Calu3 (cell line): ENCODE measurements at regions not wholly inside any gene's neighbourhood (a gene's known extent, or its start where the extent isn't known, plus 50 kb on each side); places are given as distances from the start of the nearest gene placed in this dataset.
"Not testable (repeated sequence)": the region's sequence is repeated elsewhere in the genome, so short reads cannot be mapped to it uniquely, and the experiment has no call there.

Source experiments
- BruUV-seq: library from RNA; stranded (reverse); fragments of 400-500 nt; replicated peaks from 2 replicates; lab custom pipeline; 2021; lab: Mats Ljungman, UMichigan
- CTCF ChIA-PET: fragments of 300-600 bp; sonication (Branson Sonifier 250); formaldehyde crosslinking; loops from one replicate; lab custom pipeline; 2022; ENCODE audit warnings: antibody characterized with exemption; lab: Charles Lee
- DNase-seq: peaks from one replicate; pipeline ENCODE4 v3.0.0; 2022
- H3K27ac Mint-ChIP-seq: one replicate; pipeline ENCODE4 v1.8.0; 2022; ENCODE audit warnings: mixed read lengths; ENCODE audit not compliant: unreplicated experiment
- H3K27me3 Mint-ChIP-seq: one replicate; pipeline ENCODE4 v1.8.0; 2022; ENCODE audit warnings: mixed read lengths; ENCODE audit not compliant: unreplicated experiment
- H3K36me3 Mint-ChIP-seq: one replicate; pipeline ENCODE4 v1.8.0; 2022; ENCODE audit warnings: mild to moderate bottlenecking, moderate library complexity, mixed read lengths; ENCODE audit not compliant: insufficient read depth, unreplicated experiment
- H3K4me1 Mint-ChIP-seq: one replicate; pipeline ENCODE4 v1.8.0; 2022; ENCODE audit warnings: mild to moderate bottlenecking, low read depth, mixed read lengths; ENCODE audit not compliant: unreplicated experiment
- H3K4me3 Mint-ChIP-seq: one replicate; pipeline ENCODE4 v1.8.0; 2022; ENCODE audit warnings: mild to moderate bottlenecking, low read depth, moderate library complexity, mixed read lengths; ENCODE audit not compliant: unreplicated experiment
- H3K9me3 Mint-ChIP-seq: one replicate; pipeline ENCODE4 v1.8.0; 2022; ENCODE audit warnings: low read depth, mixed read lengths; ENCODE audit not compliant: unreplicated experiment
- CTCF ChIP-seq: fragments of 200-600 bp; IDR thresholded peaks from one replicate; pipeline ENCODE4 v1.8.0; 2022; ENCODE audit warnings: antibody characterized with exemption; ENCODE audit not compliant: unreplicated experiment
- intact Hi-C: fragments of 100-400 bp; cut with micrococcal nuclease; formaldehyde crosslinking; loops from one replicate; pipeline ENCODE4 v1.10.0; 2022; ENCODE audit not compliant: unreplicated experiment

GRCh38 chr14:40983604-40984003, 623.1 kb upstream of the LRFN5 start:
- Mint-ChIP-seq H3K27me3 (no peaks in the 10 kb centered on the region), H3K27ac (no peak overlapping the region), H3K4me3 (no peak overlapping the region), H3K4me1 (no peaks in the 10 kb centered on the region), H3K9me3 (peaks cover 7% of the 10 kb centered on the region), H3K36me3 (no peaks in the 10 kb centered on the region)
- CTCF ChIA-PET = no interaction called here
- DNase-seq = no peak
- BruUV-seq = no TSS peak
- no peak for TF ChIP-seq CTCF
- intact Hi-C loops = no loop called here

- BruUV-seq = no TSS peak
- CTCF ChIA-PET = no interaction called here
- DNase-seq = no peak
- no peaks in the 10 kb centered on the region for H3K27me3 Mint-ChIP-seq
- TF ChIP-seq CTCF = no peak
- no peak overlapping the region for H3K4me3 Mint-ChIP-seq
- peaks cover 7% of the 10 kb centered on the region for H3K9me3 Mint-ChIP-seq
- H3K36me3 Mint-ChIP-seq = no peaks in the 10 kb centered on the region
- no peak overlapping the region for H3K27ac Mint-ChIP-seq
- intact Hi-C loops = no loop called here
- no peaks in the 10 kb centered on the region for H3K4me1 Mint-ChIP-seq
Observed at GRCh38 chr14:40981247-40981646, 625.4 kb upstream of the LRFN5 start.

- CTCF ChIA-PET = not testable (repeated sequence)
Observed at GRCh38 chr14:40960257-40960656, 646.4 kb upstream of the LRFN5 start.

GRCh38 chr14:40955131-40955505, 651.6 kb upstream of the LRFN5 start:
- Mint-ChIP-seq H3K36me3 (no peaks in the 10 kb centered on the region), H3K27me3 (no peaks in the 10 kb centered on the region), H3K27ac (no peak overlapping the region), H3K9me3 (peaks cover 8% of the 10 kb centered on the region), H3K4me3 (no peak overlapping the region), H3K4me1 (no peaks in the 10 kb centered on the region)
- no TSS peak for BruUV-seq
- DNase-seq = no peak
- no peak for TF ChIP-seq CTCF
- CTCF ChIA-PET = no interaction called here
- intact Hi-C loops = no loop called here

More at GRCh38 chr14:40960257-40960656, 646.4 kb upstream of the LRFN5 start:
- H3K27ac Mint-ChIP-seq, intact Hi-C loops, DNase-seq, H3K9me3 Mint-ChIP-seq, BruUV-seq, H3K4me3 Mint-ChIP-seq, H3K4me1 Mint-ChIP-seq, H3K36me3 Mint-ChIP-seq, H3K27me3 Mint-ChIP-seq: not testable (repeated sequence)

- H3K4me3 Mint-ChIP-seq, CTCF ChIA-PET, BruUV-seq, H3K27me3 Mint-ChIP-seq, DNase-seq, H3K9me3 Mint-ChIP-seq, H3K36me3 Mint-ChIP-seq, H3K27ac Mint-ChIP-seq, H3K4me1 Mint-ChIP-seq, intact Hi-C loops: not testable (repeated sequence)
Observed at GRCh38 chr14:40954448-40955130, 652.1 kb upstream of the LRFN5 start.
